Lower leg skin (tissue), 3 donors: ENCODE measurements at regions not wholly inside any gene's neighbourhood (a gene's known extent, or its start where the extent isn't known, plus 50 kb on each side); places are given as distances from the start of the nearest gene placed in this dataset.

ENCODE experiments used
- POLR2A ChIP-seq, 2 donors: fragments of 450-650 bp; IDR thresholded peaks; one replicate each; pipeline ENCODE4 v1.6.1; 2016 to 2017; ENCODE audit warnings: antibody characterized with exemption in 2 of 2, mild to moderate bottlenecking in 1 of 2, moderate library complexity in 1 of 2
- TF ChIP-seq, protein P1 (sequence below), 3 donors: fragments of 450-650 bp; IDR thresholded peaks; one replicate each; pipeline ENCODE4 v1.5.1; 2016; ENCODE audit warnings: antibody characterized with exemption in 3 of 3, mild to moderate bottlenecking in 3 of 3, moderate library complexity in 2 of 3

DNA sequence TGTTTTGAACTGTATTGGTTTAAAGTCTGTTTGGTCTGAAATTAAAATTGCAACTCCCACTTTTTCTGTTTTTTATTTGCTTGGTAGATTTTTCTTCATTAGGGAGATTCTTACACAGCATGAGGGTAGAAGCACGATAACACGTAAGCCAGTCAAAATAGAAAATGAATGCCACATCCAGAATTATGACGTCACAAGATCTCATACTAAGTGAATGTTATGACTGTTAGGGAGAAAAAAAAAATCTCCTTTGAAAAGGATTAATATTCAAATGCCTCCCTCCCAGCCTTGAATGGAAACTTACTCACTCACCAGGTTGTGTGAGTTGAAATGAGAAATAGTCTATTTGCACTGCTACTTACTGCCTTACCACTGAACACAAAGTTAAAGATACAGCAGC lies 670.8 kb downstream of the TFAP2A start:
- TF ChIP-seq POLR2A (IDR thresholded peaks at IDR 0.05), result no peak
- TF ChIP-seq, protein P1, sequence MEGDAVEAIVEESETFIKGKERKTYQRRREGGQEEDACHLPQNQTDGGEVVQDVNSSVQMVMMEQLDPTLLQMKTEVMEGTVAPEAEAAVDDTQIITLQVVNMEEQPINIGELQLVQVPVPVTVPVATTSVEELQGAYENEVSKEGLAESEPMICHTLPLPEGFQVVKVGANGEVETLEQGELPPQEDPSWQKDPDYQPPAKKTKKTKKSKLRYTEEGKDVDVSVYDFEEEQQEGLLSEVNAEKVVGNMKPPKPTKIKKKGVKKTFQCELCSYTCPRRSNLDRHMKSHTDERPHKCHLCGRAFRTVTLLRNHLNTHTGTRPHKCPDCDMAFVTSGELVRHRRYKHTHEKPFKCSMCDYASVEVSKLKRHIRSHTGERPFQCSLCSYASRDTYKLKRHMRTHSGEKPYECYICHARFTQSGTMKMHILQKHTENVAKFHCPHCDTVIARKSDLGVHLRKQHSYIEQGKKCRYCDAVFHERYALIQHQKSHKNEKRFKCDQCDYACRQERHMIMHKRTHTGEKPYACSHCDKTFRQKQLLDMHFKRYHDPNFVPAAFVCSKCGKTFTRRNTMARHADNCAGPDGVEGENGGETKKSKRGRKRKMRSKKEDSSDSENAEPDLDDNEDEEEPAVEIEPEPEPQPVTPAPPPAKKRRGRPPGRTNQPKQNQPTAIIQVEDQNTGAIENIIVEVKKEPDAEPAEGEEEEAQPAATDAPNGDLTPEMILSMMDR (IDR thresholded peaks at IDR 0.05), result no peak
